GM18498 (cell line): ENCODE measurements at regions not wholly inside any gene's neighbourhood (a gene's known extent, or its start where the extent isn't known, plus 50 kb on each side); places are given as distances from the start of the nearest gene placed in this dataset.
"Not testable (repeated sequence)": the region's sequence is repeated elsewhere in the genome, so short reads cannot be mapped to it uniquely, and the experiment has no call there.

Experiments used
- ATAC-seq: cut with Tn5 transposase; IDR thresholded peaks from one replicate; pipeline ENCODE4 v1.9.1; 2021; ENCODE audit warnings: mild to moderate bottlenecking, moderate library complexity; ENCODE audit not compliant: unreplicated experiment

DNA sequence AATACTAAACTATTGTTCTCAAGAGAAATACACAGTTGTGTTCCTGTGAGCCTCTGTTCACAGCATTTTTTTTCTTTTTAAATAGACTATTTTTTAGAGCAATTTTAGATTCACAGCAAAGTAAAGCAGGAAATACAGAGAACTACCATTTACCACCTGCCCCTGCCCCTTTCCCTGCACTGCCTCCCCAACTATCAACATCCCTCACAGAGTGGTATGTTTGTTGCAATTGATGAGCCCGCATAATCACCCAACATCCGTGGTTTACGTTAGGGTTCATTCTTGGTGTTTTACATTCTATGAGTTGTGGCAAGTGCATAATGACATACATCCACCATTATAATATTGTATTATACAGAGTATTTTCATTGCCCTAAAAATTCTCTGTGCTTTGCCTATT is 71.6 kb upstream of the TNFAIP3 start:
- no peak for ATAC-seq

DNA sequence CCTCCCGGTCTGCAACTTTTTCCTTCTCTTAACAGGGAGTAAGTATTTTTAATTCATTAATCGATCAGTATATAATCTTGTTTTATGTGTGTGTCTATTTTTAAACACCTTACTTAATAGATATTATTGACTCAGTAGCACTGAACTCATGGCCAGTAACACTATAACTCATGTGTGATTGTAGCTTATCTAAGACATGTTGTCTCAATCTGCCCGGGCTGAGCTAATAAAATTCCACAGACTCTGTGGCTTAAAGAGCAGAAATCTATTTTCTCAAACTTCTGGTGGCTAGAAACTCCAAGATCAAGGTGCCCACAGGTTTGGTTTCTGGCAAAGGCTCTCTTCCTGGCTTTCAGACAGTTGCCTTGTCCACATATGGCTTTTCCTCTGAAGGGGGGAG is 68.8 kb upstream of the TNFAIP3 start:
- no peak for ATAC-seq

- ATAC-seq, result no peak
Measured at GRCh38 chr6:137798846-137799245, 68.2 kb upstream of the TNFAIP3 start.

DNA sequence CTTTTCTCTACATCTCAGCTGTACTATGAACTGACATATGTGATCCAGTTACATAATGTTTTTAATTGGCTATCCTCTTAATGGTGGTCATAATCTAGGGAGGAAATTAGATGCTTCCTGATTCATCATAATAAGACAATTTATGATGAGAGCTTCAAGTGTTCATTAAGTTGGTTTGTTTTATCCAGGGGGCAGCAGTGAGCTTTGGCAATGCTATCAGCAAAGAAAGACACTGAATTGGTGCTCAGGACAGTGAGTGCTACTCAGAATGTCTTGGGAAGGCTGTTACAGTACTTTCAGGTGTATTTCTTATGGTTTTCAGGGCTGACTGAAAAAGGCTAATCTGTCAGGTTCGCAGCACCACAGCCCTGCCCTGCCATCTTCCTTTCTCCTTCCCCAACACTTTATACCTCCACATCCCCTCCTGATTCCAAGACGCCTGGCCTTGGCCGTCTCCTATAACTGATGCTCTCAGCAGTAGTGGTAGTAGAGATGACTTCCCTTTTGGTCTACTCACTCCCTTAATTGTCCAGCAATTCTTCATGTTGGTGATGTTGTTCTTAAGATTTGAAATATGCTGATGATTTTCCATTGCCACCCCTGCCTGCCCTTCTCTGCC is 67.0 kb upstream of the TNFAIP3 start:
- ATAC-seq, result peak; percentile 67

- no peak for ATAC-seq
Measured at GRCh38 chr6:137800762-137801161, 66.3 kb upstream of the TNFAIP3 start.

DNA sequence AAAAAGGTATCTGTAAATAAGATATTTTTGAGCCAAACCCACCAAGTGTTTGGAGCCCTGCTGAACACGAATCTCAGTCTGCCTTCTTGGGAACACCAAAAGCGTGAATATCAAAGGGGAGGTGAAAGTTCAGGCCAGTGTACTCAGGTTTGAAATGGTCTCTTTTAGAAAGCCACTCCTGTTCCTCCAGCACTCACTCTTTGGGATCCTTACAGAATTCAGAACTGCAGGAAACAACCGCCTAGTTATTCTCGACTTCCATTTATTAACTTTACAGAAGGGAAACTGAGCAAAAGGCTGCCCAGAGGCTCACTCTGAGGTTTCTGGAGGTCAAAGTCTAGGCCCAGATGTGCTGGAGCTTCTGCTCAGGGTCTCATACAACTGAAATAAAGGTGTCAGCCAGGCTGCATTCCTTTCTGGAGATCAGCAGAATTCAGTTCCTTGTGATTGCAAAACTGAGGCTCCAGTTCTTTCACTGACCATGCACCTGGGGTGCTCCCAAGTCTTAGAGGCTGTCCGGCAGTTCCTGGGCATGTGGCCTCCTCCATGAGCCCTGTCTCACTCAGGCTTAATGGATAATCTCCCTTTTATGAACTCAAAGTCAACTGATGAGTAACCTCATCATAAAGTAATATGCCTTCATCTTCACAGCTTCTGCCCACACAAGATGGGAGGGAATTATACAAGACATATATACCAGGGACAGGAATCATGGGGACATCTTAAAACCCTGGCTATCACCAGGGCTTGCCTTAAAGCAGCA is 65.5 kb upstream of the TNFAIP3 start:
- no peak for ATAC-seq

DNA sequence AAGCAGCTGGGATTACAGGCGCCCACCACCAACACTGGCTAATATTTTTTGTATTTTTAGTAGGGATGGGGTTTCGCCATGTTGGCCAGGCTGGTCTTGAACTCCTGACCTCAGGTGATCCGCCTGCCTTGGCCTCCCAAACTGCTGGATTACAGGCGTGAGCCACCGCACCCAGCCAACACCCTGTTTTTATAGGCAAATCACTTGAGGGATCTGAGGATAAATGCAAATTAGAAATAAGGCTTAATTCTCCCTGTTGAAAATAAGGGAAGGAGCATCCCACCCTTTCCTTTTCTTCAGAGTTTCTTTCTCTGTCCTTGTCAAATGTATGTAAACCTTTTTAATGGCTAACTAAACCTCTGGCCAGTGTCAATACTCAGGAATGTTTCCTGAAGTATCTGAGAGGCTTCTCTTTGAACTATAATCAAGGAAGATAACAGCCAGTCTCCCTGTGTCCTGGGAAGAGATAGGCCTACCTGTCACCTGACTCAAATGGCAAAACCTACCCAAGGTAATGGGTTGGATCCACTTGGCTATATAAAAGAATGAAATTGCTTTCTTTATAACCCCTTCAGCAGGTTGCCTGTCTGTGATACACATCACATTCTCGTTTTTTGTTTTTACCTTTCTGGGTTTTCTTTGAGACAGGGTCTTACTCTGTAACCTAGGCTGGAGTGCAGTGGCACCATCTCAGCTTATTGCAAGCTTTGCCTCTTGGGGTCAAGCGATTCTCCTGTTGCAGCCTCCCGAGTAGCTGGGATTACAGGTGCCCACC is 64.5 kb upstream of the TNFAIP3 start:
- no peak for ATAC-seq

- no peak for ATAC-seq
Measured at GRCh38 chr6:137804637-137805036, 62.4 kb upstream of the TNFAIP3 start.

DNA sequence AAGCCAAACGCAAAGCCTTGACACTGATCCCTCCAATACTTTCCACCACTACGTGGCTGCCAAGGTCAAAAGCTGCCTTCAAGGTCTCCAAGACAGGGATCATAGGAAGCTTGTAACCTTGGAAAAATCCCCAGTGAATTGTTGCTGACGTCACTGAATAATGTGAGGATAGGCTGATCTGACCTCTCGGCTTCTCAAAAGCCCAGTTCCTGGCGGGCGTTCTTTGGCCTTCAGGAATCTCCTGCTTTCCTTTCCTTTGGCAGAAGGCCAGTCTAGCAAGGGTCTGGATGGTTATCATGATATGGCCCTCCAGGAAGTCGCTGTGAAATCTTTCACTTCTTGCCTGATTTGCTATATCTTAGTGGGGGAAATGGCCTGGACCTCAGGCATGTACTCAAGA is 61.4 kb upstream of the TNFAIP3 start:
- no peak for ATAC-seq

DNA sequence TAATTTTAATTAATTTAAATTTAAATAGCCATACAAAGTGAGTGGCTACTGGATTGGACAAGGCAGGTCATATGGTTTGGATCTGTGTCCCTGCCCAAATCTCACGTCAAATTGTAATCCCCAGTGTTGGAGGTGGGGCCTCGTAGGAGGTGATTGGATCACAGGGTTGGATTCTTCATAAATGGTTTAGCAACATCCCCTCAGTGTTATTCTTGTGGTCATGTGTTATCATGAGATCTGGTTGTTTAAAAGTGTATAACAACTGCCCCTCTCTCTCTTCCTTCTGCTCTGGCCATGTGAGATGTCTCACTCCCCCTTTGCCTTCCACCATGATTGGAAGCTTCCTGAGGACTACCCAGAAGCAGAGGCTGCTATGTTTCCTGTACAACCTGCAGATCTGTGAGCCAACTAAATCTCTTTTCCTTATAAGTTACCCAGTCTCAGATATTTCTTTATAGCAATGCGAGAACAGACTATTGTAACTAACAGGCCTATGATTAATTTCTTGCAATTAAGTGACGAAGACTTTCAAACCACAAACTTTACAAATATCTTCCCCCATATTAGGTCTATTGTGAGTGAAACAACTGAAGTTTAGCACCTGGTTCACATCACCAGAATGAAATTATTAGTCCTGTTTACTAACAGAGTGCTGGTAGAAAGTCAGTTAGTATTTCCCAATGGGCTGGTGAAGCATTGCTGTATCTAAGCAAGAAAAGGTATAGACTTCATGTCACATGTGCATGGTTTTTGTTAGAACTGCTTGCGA is 60.0 kb upstream of the TNFAIP3 start:
- ATAC-seq, result no peak

DNA sequence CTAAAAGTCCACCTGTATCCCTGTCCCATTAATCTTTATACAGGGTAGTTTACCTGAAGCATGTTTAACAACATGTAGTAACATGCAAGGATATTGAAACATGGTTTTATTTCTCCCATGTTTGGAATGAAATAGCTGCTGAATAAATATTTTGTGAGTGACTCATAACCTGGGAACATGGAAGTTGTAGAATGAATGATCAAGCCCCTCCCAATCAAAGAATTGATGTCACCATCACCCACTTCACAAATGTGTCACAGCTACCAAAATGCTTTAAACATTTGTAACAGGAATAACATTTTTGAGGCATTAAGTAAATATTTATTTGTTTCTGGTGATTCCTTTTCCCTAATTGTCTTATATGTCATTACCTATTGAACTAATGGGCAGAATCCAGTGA is 58.9 kb upstream of the TNFAIP3 start:
- no peak for ATAC-seq

GRCh38 chr6:137808836-137809315 is 58.2 kb upstream of the TNFAIP3 start:
- ATAC-seq, result no peak

GRCh38 chr6:137809895-137810553 is 57.0 kb upstream of the TNFAIP3 start:
- ATAC-seq, result not testable (repeated sequence)

- no peak for ATAC-seq
Measured at GRCh38 chr6:137810554-137811120, 56.4 kb upstream of the TNFAIP3 start.

DNA sequence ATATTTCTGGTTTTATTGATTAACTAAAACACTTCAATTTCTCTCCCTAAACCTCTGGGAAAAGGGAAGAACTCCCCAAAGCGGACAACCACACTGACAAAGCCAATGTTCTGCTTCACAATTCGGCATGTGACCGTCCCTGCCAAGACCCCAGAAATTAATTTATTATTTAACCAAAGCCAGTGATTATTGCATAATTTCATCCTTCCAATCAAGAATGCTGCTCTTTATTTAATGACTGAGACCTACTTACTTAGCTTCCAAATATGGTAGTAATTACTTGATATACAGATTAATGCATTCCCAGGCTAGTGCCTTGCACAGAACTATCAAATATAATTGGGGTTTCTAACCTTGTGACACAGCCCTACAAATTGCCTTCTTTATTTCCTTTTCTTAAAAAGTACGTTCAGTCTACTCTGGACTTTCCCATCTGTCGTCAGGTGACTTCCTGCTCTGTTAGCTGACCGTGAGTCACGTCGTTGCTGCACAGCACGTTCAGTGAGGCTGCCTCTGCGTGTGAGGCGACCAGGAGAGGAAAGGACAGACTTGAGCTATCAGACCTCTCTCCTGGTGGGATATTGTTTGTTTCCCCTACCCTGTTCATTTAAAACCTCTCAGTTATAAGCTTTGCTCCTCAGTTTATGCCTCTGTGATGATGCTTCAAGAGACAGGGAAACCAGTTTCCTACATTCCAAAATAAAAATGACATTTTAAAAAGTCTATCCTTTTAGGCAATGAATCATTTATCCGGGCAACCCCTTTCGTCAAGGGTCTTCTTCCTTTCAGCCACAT is 55.7 kb upstream of the TNFAIP3 start:
- peak; percentile 96 for ATAC-seq

- no peak for ATAC-seq
Measured at GRCh38 chr6:137811916-137812553, 55.0 kb upstream of the TNFAIP3 start.

DNA sequence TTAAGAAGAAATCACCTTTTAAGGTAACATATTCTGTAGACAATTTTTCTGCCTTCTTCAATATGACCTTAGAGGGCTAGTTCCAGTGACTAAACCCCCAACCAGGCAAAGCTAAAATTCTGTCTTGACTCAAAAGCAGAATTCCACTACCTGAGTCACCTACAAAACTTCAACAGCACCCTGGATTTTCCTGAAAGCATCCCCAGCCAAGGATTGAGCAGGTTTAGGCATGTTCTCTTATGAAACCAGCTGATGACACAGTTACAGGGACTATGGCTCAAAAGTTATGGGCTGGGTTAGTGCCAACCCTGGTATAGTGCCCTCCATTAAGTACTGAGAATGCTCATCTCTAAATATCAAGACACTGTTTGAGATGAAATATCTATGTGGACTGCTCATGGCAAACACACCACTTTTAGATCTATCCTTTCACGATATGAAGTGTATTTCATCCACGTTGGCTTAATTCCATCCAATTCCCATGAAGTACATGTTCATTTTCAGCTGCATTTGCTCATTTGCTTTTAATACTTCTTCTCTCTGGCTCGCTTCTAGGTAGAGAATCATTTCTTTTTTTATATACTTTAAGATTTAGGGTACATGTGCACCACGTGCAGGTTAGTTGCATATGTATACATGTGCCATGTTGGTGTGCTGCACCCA is 53.6 kb upstream of the TNFAIP3 start:
- no peak for ATAC-seq

- not testable (repeated sequence) for ATAC-seq
Measured at GRCh38 chr6:137814030-137814429, 53.0 kb upstream of the TNFAIP3 start.
